GM23248 (cell line): ENCODE measurements at regions not wholly inside any gene's neighbourhood (a gene's known extent, or its start where the extent isn't known, plus 50 kb on each side); places are given as distances from the start of the nearest gene placed in this dataset.

Experiments used
- EZH2 ChIP-seq: fragments of 200-600 bp; sonication (generic); IDR thresholded peaks from 2 replicates; pipeline ENCODE4 v1.6.1; 2018; ENCODE audit warnings: antibody characterized with exemption, mild to moderate bottlenecking; ENCODE audit not compliant: insufficient read depth, poor library complexity, severe bottlenecking
- EZH2phosphoT487 ChIP-seq: fragments of 200-600 bp; sonication (generic); IDR thresholded peaks from 2 replicates; pipeline ENCODE4 v1.6.1; 2018; ENCODE audit warnings: antibody characterized with exemption, moderate library complexity, mild to moderate bottlenecking, low read depth; ENCODE audit not compliant: insufficient read depth

- TF ChIP-seq EZH2 (no peak), EZH2phosphoT487 (no peak)
Measured at GRCh38 chr3:35404571-35404970, 234.8 kb upstream of the ARPP21 start.
